ENCODE measurements at regions not wholly inside any gene's neighbourhood (a gene's known extent, or its start where the extent isn't known, plus 50 kb on each side); places are given as distances from the start of the nearest gene placed in this dataset.
"Not testable (repeated sequence)": the region's sequence is repeated elsewhere in the genome, so short reads cannot be mapped to it uniquely, and the experiment has no call there.

DNA sequence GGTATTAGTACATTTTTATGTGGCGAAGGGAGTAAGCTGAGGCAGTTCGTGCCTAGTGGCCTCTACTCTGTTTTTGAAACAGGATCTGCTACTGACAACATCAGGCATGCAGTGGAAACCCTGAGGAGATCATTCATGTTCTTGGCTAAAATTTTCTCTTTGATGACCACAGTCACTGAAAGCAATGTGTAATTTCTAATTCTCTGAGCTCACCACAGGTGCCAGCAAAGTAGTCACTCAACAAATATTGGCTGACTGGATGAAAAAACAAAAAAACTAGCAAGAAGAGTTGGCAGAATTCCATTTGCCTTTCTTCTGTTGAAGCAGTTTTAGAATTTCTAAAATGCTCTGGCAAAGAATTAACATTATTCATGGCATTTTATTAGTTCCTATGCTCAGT lies 176.5 kb upstream of the KCTD7 start:
- H3K36me3 ChIP-seq = no peaks in the 10 kb centered on the region
- intact Hi-C loops (cut with DNase I) = no loop called here
- DNase-seq (no peak), ATAC-seq (no peak)
- H3K4me3 ChIP-seq = no peak overlapping the region
- no peaks in the 10 kb centered on the region for H3K4me1 ChIP-seq
- no peaks in the 10 kb centered on the region for H3K27me3 ChIP-seq
- TF ChIP-seq, protein P1, sequence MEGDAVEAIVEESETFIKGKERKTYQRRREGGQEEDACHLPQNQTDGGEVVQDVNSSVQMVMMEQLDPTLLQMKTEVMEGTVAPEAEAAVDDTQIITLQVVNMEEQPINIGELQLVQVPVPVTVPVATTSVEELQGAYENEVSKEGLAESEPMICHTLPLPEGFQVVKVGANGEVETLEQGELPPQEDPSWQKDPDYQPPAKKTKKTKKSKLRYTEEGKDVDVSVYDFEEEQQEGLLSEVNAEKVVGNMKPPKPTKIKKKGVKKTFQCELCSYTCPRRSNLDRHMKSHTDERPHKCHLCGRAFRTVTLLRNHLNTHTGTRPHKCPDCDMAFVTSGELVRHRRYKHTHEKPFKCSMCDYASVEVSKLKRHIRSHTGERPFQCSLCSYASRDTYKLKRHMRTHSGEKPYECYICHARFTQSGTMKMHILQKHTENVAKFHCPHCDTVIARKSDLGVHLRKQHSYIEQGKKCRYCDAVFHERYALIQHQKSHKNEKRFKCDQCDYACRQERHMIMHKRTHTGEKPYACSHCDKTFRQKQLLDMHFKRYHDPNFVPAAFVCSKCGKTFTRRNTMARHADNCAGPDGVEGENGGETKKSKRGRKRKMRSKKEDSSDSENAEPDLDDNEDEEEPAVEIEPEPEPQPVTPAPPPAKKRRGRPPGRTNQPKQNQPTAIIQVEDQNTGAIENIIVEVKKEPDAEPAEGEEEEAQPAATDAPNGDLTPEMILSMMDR (IDR thresholded peaks at IDR 0.05) = no peak
- H3K27ac ChIP-seq = no peak overlapping the region
- no peaks in the 10 kb centered on the region for H3K9me3 ChIP-seq

DNA sequence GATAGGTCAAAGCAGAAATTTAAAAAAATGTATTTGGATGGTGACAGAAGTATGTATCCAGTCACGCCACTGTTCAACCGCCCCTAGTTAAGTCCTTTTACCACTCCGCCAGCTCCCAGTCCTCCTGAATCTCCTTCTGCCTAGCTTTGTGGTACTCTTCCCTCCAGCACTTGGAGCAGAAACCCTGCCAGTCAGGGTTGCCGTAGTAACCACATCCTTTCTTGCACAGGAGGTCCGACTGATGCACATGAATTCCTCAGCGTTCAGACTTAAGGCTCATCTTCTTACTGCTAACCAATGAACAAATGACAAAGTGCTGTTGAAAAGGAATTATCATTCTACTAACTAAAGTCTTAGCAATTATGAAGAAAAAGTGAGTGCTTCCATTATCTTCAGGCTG lies 175.3 kb upstream of the KCTD7 start:
- Histone ChIP-seq H3K4me1 (no peaks in the 10 kb centered on the region), H3K27me3 (no peaks in the 10 kb centered on the region), H3K36me3 (no peaks in the 10 kb centered on the region), H3K27ac (no peak overlapping the region), H3K4me3 (no peak overlapping the region), H3K9me3 (no peaks in the 10 kb centered on the region)
- ATAC-seq (no peak), DNase-seq (no peak)
- intact Hi-C loops (cut with DNase I) = no loop called here
- TF ChIP-seq, protein P1 (IDR thresholded peaks at IDR 0.05) = no peak

DNA sequence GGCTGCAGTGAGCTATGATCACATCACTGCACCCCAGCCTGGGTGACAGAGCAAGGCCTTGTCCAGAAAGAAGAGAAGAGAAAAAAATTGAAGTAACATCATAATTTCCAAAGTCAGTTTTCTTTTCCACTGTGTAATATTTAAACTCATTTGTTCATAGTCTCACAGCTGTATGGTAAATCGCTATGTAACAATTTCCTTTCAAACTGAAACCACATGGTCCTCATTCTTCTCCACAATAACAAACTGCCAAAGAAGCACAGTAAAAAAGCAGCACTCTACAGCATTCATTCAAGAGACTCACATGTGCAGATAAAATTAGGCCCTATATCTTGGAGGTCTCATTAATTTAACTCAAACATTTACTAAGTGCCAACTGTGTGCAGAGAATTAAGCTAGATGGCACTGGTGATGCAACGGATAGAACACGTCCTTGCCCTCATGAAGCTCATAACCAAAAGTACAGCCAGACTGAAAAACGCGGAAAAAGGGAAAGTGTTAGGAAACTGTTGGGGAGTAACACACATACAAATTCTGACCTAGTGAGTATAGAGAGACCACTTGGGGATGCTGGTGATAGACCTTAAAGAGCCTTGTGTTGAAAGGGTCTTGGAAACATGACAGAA lies 174.0 kb upstream of the KCTD7 start:
- Histone ChIP-seq H3K4me1 (no peaks in the 10 kb centered on the region), H3K4me3 (no peak overlapping the region), H3K36me3 (no peaks in the 10 kb centered on the region), H3K9me3 (no peaks in the 10 kb centered on the region), H3K27ac (peak overlapping the region in 1 of 2 donors; percentile 41), H3K27me3 (no peaks in the 10 kb centered on the region)
- intact Hi-C loops (cut with DNase I) = no loop called here
- TF ChIP-seq, protein P1 (IDR thresholded peaks at IDR 0.05) = no peak
- no peak for ATAC-seq
- no peak for DNase-seq

DNA sequence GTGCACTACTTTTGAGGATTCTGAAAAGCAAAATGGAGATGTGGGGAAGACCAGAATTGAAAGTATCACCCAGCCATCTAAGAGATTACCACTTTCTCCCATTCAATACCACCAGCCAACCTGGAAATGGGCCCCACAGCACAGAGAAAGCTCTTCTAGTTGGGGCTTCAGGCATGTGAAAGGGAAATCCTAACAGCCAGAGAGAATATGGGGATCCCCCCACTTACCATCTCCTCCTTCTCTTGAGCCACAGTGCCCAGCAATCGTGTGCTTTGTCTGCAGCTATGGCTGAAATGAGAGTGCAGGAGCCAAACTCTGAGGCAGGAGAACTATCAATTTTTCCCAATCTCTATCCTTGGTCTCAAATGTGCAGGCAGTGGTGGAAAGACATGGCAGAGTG lies 173.2 kb upstream of the KCTD7 start:
- ATAC-seq; H3K9me3 ChIP-seq; intact Hi-C loops (cut with DNase I); H3K4me1 ChIP-seq; H3K4me3 ChIP-seq; H3K27me3 ChIP-seq; DNase-seq; H3K36me3 ChIP-seq: not testable (repeated sequence)
- peak overlapping the region in 1 of 2 donors; percentile 41 for H3K27ac ChIP-seq

DNA sequence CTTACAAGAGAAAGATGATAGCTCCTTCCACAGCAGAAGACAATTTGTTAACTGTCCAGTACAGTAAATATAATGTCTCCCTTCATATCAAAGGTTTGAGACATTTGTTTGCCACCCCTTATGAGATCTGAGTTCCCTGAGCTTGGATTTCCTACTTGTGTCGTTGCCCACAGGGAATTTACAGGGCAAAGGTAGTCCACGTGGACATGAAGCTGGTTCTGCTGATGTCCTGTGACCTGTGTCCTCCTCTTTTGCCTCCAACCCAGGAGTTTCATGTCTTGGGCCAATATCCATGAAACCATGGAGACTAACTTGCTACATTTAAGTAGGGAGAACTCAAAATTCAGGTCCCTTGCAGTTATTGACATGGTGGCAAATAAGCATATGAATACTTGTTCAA lies 172.2 kb upstream of the KCTD7 start:
- H3K27ac ChIP-seq; H3K36me3 ChIP-seq; DNase-seq; H3K9me3 ChIP-seq; H3K4me3 ChIP-seq; intact Hi-C loops (cut with DNase I); H3K4me1 ChIP-seq; ATAC-seq; H3K27me3 ChIP-seq: not testable (repeated sequence)

DNA sequence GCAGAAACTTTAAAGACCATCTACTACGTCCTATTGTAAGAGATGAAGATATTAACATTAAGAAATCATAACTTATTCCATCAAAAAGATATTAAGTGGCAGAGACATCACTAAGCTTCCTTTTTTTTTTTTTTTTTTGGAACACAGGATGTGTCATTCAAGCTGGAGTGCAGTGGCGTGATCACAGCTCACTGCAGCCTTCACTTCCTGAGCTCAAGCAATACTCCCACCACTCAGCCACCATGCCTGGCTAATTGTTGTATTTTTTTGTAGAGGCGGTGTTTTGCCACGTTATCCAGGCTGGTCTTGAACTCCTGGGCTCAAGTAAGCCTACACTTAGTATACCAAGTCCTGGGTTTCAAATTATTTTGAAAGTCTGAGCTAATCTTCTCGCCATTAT lies 169.7 kb upstream of the KCTD7 start:
- H3K27ac ChIP-seq; ATAC-seq; DNase-seq; H3K4me3 ChIP-seq; intact Hi-C loops (cut with DNase I); H3K27me3 ChIP-seq; H3K4me1 ChIP-seq; H3K36me3 ChIP-seq; H3K9me3 ChIP-seq: not testable (repeated sequence)

DNA sequence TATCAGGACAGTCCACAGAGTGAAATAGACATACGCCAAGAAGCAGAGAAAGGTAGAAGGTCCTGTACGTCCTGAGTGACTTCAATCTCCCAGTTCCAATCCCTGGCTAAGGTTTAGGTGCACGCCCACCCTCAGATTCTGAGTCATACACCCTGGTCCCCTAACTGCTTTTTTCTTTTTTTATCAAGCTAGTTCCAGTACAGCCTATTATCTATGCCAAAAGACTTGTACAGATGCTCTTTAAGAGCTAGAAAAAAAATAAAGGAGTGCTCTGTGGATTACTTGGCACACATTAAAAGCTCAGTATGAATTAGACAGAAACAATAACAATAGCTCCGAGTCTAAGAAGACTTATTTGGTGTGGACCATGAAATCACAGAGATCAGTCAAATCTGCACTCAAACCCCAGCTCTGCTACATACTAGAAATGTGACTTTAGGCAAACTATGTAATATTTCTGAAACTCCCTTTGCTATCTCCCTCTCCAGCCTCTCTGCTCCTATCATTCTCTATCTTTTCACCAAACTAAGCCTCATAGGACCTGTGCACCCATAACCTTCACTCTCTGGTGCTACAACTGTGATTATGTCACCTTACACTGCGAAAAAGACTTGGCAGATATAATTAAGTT lies 168.8 kb upstream of the KCTD7 start:
- H3K27me3 ChIP-seq; intact Hi-C loops (cut with DNase I); H3K9me3 ChIP-seq; H3K36me3 ChIP-seq; DNase-seq; H3K27ac ChIP-seq; H3K4me3 ChIP-seq; ATAC-seq; H3K4me1 ChIP-seq: not testable (repeated sequence)

Data from left lung (tissue), 4 donors.